Right kidney (tissue), 1 donor: ENCODE measurements at regions not wholly inside any gene's neighbourhood (a gene's known extent, or its start where the extent isn't known, plus 50 kb on each side); places are given as distances from the start of the nearest gene placed in this dataset.
"Not testable (repeated sequence)": the region's sequence is repeated elsewhere in the genome, so short reads cannot be mapped to it uniquely, and the experiment has no call there.

Experiments used
- DNase-seq: peaks from one replicate; pipeline ENCODE4 v3.0.0-alpha.2; 2016

DNA sequence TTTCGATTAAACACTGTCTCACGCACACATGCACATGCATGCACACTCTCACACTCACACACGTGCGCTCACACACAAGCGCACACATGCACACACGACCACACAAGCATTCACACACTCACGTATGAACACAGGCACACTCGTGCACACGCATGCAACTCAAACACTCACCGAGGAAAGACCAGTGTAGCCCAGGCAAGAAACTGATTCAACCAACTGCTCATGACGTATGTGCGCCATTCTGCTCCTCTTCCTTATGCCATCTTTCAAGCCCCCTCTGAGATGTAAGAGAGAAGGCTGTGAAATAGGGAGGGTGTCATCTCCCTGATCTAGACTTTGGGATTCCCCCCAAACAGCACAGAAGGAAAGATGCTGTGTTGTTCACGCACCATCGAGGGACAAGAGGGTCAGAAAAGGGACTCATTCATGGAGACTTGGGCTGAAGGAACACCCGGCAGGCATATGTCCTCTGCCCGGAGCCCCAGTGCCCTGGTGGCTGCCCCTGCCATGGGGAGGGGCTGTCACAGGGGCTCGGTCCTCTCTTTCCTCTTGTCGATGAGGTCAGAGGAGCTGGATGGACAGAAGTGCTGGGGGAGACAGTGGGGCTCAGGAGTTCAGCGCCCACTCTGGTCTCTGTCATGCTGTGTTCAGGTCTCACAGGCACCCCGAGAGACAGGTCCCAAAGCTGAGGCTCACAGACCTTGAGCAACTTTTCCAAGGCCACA, 130.1 kb upstream of the SHH start:
- no peak for DNase-seq

DNA sequence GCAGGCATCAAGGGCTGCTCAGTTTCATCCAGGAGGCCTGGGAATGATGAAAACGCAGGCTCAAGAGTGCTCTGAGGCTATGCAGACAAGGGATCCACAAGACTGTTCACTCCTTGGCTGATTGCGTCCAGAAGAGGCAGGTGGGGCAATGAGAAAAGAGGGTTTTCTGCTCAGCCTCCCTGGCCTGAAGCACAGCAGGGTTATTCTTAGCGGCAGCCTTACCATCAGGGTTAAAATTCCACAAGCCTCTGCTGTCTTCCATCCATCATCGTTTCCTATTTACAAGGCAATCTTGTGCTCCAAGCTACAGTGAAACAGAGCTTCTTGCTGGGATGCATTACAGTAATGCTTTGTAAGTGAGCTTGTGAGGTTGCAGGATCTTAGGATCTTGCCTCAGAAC, 129.4 kb upstream of the SHH start:
- no peak for DNase-seq

DNA sequence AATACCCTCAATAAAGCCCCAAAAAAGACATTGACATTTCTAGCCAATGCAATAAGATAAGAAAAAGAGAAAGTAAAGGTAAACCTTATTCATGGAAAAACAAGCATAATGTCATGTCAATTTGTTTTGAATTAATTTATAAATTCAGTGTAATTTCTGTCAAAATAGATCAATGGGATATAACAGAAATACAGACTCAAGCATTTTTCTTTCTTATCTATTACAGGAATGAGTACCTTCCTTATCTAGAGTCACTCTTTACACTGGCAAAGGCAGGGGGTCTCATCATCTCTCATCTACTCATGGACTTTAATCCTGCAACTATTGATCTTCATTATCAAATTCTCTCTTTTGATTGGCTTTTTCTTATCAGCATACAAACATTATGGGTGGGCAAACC, 127.1 kb upstream of the SHH start:
- no peak for DNase-seq

DNA sequence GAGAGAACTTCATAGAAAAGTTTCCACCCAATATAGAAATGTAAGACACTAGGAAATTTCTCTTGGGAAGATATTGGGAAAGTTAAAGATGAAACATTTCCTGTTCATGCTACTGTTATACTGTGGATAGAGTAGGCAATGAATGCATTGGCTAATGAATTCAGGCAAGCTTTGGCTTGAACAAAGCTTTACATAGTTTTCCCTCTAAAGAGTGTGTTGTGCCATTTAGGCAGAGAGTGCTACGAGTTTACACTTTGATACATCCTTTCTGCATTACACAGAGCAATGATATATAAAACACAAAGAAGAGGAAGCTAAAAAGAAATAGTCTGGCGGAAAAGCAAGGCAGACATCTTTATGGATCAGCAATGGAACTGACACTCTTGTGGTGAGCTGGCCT, 125.9 kb upstream of the SHH start:
- DNase-seq, result no peak

DNA sequence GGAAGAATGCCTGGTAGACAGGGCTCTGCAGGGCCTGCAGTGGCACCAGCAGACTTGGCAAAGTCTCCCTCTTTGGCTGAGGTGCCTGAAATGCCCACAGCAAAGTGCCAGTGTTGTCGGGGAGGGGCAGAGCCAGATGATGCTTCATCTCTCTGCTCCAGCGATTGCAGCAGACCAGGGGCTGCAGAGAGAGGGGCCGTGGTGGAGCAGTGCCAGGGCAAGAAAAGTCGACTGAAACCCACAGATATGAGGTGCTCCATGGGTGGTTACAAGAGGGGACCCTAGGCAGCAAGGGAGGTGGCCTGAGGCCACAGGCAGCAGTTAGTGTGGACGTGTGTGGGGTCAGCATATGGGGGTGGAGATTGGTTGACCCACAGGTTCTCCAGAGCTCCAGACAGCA, 123.5 kb upstream of the SHH start:
- no peak for DNase-seq

DNA sequence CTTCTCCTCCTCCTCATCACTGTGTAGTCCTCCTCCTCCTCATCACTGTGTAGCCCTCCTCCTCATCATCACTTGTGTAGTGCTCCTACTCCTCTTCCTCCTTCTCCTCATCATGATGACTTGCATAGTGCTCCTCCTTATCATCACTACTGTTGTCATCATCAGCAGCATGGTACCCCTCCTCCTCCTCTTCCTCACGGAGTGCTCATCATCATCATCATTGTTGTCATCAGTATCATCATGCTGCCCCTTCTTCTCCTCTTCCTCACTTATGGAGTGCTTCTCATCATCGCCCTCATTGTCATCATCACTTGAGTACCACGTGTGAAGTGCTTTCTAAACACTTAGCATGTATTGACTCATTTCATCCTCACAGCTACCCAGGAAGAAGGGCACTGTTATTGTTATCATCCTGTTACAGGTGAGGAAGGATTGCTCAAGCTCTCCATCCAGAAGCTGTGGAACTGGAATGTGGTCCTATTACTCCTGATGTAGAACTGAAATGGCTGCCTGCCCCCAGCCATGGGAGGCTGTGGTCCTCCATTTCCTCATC, 122.8 kb upstream of the SHH start:
- no peak for DNase-seq

DNA sequence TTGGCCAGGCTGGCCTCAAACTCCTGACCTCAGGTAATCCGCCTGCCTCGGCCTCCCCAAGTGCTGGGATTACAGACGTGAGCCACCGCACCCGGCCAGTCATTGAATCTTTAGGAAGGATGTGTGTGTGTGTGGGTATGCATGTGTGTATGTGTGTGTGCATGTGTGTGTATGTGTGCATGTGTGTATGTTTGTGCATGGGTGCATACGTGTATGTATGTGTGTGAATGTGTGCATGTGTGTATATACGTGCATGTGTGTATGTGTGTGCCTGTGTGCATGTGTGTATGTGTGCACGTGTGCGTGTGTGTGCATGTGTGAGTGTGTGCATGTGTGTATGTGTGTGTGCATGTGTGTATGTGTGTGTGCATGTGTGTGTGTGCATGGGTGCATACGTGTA, 120.1 kb upstream of the SHH start:
- DNase-seq, result not testable (repeated sequence)

DNA sequence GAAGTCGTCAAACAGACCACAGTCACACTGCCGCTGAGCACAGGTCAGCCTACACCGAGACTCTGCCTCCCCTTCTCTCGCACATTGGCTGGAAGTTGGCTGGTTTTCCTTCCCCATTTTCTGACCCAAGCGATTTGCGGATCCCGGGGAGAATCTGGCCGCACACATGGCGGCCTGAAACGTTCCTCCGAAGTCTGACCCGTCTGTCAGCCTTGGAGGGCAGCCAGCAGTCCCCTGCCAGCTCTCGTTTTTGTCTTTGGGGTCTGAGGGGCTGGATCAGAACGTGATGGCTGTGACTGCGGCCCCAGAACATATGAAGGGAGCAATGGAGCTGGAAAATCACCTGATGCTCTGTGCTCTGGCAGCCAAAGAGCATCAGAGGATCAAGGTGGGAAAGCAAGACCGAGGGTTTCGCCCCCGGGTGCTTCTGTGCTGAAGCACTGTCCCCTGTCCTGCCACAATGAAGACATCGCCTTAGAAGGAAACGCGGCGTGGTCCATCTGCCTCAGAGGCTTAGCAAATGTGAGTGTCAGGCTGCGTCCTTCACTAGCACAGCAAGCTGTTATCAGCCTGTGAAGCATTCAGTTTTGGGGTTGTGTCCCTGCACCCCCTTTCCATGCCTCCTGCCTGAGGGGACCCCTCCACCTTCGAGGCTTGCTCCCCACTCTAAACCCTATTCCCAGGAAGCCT, 119.3 kb upstream of the SHH start:
- no peak for DNase-seq

DNA sequence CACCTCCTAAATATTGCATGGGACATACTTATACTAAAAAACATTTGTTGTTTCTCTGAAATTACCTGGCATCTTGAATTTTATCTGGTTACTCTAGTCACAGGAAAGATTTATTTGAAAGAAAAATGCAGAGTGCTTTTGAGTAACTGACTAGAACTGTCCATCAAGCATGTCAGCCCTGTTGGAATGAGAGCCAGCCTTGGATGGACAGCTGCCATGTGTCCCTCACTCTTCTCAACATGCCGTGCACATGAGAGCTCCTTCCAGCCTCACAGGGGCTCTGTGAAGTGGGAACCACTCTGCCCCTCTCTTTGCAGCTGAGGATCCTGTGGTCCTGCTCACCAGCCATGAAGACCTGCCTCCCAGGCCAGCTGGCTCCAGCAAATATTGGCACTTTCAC, 118.3 kb upstream of the SHH start:
- DNase-seq, result no peak

DNA sequence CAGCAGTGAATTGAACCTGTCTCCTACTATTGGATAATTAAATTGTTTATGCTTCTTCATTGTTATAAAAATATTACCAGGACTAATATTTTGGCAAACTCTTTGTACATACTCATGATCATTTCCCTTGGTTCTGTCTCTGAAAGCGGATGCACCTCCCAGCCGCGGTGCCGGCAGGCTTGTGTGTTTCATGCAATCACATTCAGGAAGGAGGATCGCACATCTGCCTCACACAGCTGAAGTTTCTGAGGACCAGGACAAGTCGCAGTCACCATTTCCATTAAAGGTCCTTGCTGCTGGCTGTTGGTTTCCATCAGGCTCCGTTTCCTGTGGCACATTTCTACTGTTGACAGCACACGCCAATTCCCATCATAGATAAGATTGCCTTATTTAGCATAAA, 117.8 kb upstream of the SHH start:
- DNase-seq, result no peak

DNA sequence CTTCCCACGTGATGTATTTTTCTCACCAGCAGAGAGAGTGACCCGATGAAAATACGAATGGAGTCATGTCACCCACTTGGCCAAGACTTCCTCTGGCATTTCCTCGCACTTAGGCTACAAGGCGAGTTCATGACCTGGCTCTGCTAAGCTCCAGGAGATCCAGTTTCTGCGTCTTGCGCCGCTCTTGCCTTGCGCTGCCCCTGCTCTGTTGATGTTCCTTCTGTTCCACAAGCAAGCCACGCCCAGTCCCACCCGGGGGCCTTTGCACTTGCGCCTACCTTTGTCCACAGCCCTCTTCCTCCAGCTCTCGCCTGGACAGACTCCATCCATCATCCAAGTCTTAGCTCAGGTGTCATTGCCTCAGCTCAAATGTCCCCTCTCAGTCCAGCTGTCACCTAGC, 116.3 kb upstream of the SHH start:
- no peak for DNase-seq

DNA sequence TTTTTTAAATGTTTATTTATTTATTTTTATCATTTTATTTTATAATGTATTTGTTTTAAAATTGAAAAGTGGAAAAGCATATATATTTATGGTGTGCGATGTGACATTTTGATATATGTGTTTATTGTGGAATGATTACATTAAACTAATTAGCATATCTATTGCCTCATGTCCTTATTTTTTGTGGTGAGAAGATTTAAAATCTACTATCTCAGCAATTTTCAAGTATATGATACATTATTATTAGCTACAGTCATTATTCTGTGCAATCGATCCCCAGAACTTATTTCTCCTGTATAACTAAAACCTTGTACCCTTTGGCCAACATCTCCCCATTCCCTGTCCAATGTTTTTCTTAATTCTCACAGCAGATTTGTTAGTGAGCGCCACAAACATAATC, 115.6 kb upstream of the SHH start:
- no peak for DNase-seq

DNA sequence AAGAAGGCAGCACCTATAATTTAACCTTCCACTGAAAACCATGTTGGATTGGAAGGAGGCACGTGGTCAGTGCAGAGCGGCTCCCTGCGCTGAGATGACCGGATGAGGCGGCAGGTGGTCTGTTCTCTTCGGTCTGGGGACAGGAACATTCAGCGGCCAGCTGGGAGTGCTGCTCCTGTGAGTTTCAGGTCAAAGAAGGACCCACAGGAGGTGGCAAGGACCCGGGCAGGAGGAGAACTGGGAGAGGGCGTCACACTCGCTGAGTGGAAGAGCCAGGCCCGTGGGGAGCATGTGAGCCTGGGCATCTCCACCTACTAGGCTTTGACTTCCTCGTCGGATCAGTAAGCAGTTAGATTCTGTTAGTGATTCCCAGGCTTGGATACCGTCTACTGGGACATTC, 113.4 kb upstream of the SHH start:
- no peak for DNase-seq

DNA sequence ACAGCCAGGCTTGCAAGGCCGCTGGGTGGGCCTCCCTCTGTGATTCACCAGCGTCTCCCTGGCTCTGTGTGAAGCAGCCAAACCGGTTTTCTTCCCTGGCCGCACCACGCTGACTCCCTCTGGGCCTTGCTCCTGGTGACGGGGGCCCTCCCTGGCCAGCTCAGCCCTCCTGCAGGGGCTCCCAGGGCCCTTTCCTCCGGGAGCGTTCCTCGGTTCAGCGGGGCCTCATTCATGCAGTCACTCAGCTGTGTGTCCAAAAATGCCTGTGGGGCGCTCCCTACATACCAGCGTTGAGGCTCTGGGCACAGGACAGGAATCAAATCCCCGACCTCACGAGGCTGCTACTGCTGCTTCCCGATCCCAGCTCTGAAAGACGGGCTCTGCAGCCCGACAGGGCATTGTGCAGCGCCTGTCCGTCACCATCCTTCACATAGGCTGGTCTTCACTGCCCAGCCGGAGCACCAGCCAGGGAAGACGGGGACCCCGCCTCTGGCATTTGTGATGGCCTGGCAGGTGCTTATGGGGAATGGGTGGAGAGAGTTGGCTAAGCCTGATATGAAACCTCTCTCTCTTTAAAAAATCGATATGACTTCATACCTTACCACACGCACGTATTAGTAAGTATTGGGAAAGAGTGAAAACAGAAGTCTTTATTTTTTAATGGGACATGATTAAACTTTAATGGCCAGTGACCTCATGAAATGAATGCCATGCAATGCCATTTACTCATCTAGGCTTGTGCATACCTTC, 110.0 kb upstream of the SHH start:
- peak; percentile 50 for DNase-seq

DNA sequence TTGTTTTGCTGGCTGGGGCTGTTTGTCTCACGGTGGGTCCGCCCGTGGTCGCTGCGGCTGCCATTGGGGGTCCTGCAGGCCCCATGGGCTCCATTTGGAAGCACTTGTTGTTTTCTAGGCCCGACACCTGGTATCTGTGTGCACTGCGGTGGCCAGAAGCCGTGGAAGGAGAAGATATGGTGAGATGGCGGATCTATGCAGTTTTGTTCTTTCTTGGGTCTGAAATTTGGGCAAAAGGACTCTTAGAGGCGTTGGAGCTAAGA, 109.5 kb upstream of the SHH start:
- no peak for DNase-seq

DNA sequence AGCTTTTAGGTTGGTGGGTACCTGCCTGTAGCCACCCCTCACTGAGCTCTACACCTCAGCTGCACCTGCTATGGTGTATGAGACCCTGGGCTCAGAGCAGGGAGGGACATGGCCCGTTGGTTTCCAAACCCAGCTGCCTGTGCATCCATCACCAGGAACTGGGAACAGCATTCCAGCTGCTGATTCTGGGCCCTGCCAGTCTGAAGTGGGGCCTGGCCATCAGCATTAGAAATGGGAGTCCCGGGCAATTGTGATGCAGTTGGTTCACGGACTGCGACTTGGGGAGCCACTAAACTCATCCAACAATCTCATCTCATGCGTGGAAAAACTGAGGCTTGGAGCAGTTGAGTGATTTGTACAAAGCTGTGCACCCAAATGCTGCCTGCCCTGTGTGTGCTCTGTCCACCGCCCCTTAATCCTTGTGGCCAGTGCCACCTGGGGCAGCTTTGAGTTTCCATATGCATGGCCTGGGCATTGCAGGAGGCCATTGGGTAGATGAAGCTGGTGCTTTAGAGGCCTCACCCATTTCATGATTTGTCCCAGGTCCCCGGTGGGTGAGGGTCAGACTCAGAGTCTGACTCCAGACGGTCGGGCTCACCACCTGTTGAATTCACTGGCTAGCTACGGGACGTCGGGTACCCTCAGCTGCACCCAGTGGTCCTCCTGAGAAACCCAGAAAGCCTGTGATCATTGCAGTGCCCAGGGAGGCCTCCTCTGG, 109.0 kb upstream of the SHH start:
- no peak for DNase-seq

DNA sequence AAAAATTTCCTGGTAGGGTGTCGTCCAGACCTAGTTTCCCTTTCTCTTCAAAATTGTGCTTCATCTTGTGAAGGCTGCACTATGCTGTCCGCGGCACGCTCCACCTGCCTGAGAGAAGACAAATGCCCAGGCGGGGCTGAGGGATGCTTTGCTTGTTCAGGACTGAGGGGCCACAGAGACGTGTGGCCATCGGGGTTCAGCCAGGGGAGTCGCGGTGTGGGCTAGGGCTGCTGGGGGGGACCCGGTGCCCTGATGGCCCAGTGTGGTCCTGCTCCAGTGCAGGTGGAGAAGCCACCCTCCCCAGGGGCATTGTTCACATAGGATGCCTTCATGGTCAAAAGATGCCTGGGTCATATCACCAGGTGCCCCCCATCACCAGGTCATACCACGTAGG, 107.8 kb upstream of the SHH start:
- no peak for DNase-seq

DNA sequence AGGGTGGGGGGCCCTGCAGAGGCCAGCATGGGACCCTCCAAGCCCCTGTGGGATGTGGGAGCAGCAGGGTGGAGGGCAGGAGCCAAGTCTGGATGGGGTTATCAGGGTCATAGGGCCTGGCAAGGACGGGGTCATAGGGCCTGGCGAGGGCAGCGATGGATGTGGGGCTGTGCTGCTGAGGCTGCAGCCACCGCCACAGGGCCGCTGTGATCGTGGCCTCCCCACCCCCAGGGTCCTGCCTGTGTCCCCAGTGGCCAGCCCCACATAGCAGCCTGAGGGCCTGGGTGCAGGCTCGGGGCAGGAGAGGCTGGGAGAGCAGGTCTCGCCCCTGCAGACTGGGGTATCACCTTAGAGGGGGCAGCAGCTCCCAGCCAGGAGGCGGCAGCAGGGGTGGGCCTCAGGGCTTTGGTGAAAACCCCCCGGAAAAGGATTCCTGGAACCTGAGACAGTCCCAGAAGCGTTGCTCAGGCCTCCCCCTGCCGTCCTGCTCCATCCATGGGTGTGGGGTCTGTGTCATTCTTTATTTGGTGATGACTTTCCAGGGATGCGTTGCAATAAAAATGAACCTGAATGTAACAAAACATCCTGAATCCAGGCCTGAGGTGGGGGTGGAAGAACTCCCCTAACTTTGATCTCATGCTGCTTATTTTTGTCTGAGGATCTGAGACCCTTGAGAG, 107.3 kb upstream of the SHH start:
- no peak for DNase-seq

DNA sequence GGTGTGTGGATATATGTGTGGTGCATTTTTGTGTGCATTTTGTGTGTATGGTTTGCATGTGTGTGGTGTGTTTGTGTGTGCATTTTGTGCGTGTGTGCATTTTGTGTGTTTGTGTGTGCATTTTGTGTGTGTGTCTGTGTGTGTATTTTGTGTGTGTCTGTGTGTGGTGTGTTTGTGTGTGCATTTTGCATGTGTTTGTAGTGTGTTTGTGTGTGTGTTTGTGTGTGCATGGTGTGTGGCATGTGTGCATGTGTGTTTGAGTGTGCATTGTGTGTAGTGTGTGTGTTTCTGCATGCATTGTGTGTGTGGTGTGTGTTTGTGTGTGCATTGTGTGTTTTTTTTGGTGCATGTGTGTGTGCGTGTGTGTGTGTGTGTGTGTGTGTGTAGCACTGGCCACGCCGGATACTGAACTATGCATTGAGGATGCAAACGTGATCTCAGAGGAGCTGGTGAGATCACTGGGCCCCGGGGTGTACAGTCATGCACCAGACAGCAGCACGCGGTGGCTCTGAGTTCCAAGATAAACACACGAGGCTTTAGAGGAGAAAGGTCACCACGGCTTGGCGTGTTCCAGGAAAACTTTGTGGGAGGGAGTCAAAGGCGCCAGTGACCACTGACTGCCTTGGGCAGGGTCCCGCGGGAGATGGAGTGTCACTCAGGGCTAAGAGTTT, 106.6 kb upstream of the SHH start:
- DNase-seq, result no peak

DNA sequence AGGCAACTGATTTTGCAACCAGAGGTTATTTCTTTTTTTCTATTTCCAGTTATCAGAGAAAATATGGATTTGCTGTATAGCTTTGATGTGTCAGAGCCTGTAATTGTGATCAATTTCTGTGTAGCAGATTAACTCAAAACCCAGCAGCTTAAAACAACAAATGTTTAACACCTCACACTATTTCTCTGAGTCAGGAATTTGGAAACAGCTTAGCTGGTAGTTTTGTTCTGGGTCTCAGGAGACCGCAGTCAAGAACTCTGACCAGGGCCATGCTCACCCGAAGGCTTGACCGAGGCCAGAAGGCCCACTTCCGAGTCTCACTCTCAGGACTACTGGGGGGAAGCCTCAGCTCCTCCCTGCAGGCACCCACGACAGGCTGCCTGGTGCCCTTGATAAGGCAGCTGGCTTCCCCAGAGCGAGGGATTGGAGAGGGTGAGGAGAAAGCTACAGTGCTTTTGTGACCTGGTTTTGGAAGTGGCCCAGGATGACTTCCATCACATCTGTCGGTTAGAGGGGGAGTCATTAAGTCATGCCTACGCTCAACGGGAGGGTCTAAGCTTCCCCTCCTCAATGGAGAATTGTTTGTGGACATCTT, 105.7 kb upstream of the SHH start:
- DNase-seq, result no peak

DNA sequence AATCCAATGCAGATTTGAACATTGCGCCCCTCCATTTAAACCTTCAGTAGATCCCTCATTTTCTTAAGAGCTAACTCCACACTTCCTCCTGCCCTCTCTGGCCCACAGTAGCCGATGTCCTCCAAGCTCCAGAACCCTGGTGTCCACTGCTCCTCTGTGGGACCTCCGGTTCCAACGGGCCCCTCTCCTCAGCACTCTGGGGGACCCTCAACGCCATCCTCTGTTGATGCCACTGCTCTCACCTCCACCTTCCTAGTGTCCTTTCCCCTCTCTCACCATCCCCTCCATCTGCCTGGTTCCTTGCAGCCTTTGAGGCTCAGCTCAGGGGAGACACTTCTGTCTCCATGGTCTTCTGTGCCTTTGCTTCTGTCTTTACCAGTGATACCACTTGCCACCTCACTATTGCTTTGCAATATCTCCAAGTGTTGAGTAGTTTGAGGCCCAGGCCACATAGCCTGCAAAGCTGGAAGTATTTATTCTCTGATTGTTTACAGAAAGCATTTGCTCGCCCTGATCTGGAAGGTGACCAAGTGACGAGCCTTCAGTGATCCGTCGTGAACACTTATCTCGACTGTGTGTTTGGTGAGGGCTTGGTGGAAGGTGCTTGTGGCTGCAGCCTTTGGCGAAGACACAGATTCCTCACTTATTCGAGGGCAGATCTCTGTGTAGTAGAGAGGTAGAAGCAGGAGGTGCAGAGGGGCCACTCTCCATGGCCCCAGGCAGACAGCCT, 104.8 kb upstream of the SHH start:
- no peak for DNase-seq
